HG03064 (cell line): ENCODE measurements at regions not wholly inside any gene's neighbourhood (a gene's known extent, or its start where the extent isn't known, plus 50 kb on each side); places are given as distances from the start of the nearest gene placed in this dataset.

Source experiments
- ATAC-seq: cut with Tn5 transposase; IDR thresholded peaks from one replicate; pipeline ENCODE4 v1.9.1; 2021; ENCODE audit warnings: low read depth; ENCODE audit not compliant: unreplicated experiment

DNA sequence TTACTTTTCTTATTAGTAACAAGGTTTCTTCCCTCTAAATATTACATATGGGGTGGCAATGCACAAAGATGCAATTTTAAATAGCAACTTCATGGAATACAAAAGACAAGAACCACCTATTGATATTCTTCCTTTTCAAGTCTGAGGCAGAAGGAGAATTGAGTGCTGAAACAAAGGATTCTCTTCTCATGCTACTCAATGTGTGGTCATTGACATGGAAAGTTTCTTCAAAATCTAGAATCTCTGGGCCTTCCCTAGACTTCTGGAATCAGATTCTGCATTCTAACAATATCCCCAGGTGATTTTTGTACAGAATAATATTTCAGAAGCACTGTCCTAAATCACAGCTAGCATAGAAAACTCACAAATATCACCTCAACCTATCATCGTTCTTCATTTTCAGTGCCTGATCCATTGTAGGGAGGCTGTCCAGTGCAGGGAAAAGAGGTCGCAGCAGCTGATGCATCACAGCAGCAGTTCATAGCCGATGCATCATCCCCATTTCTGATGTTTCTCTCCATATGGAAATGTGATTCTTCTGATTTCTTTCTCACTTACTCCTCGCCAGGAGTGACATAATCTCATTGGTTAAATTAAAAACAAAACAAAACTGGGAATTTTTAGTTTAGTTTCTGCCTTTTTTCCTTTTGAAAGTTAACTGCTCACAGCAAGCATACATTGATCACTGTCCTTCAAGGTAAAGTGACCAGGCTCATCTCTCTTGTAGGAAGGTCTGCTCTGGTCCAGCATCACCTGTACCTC, 139.5 kb upstream of the FAM83B start:
- ATAC-seq, result no peak

DNA sequence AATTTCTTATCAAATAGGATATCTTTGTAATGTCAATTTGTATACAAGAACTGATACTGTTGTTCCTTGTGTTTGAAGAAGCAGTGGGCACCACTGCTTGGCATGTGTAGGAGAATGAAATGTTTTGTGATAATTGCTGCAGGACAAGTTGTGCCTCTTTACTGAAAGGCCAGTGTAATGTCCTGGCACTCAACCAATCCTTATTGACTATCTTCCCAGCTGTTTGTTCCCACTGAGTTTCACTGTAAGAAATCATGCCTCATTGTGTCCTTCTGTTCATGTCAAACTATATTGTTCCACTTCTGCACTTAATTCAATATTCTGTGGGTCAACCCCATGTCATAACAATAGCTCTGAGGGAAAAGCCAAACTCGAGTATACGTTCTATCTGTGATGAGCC, 136.1 kb upstream of the FAM83B start:
- no peak for ATAC-seq

DNA sequence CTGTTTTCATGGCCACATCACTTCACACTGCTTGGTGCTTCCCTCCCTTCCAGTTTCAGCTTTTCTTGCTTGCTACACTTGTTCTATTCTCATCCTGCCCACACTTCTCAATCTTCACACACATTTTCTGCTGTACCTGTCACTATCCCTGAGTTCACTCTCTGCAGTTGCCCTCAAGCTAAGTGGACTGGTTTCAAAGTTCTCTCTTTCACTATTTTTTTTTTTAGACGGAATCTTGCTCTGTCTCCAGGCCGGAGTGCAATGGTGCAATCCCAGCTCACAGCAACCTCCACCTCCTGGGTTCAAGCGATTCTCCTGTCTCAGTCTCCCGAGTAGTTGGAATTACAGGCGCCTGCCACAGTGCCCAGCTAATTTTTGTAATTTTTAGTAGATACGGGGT, 130.6 kb upstream of the FAM83B start:
- no peak for ATAC-seq

DNA sequence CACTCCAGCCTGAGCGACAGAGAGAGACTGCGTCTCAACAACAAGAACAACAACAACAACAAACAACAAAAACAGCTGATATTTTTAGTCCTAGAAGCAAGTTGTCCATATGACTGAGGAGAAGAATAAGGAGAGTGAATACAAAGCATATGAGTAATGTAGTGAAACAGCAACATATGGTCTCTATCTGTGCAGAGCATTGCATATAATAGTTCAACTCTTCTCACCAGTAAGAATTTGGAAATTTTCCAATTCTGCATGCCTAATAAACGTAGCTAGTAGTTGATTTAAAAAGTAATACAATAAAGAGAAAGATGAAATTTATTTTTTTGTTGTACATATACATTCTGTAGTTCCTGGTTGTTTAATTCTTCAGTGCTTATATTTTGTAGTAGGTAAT, 129.7 kb upstream of the FAM83B start:
- no peak for ATAC-seq

DNA sequence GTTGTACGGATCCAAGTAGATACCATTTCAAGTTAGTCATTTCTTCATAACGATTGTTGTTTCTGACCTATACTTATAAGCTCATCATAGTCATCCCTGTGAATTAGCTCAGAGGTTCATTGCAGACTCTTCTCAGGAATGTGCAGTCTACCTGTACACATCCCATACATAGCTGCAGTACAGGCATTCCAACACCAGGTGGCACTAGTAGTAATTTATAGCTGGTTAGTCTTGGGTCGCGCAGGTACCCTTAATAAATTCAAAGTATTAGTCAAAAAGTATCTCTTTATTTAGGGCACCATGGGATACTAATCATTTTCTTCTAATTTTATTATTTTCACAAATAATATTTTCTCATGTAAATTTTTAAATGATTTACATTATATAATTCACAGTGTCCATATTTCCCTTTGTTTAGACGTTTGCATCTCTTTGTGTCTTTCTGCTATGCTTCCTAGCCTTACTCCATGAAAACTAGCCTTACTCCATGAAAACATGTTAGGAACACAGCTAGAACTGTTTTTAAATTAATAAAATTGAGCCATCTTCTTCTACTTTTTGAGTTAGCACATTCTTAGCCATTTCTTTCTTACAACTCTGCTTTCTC, 128.6 kb upstream of the FAM83B start:
- ATAC-seq, result peak; percentile 81

DNA sequence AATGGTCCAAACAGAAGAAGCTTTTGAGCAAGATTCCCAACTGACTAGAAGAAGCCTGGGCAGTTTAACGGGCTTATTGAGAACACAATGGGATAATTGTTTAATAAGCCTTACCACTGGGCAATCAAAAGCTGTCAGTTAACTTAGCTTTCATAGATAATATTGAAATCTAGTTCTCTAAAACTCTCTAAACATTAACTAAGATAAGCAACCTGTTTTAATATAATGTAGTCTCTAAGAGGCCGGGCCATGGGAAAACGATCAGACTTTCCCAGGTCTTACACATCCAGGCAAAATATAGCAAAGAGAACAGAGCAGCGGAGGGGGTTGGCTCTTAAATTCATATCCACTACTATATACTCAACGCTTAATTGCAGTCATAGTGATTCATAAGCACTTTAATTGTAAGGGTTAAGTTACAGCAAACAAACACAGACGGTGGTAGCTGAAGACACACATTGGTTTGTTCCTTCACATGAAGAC, 128.0 kb upstream of the FAM83B start:
- ATAC-seq, result no peak

DNA sequence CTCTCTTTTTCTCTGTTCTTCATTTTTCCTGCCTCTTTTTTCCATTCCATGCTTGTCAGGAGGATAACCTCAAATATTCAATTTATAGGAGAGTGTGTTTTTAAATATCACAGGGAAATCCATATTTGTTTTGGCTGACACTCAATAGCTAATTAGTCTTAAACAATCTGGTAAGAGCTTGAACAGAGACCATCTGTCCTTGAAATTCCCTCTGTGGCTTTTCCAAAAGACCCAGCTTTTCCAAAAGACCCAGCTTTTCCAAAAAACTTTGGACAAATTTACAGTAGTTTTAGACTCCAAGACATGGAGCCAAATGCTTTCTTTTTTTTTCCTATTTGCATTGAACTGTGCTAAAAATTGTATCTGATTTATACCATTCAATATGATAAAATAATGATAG, 127.4 kb upstream of the FAM83B start:
- no peak for ATAC-seq

DNA sequence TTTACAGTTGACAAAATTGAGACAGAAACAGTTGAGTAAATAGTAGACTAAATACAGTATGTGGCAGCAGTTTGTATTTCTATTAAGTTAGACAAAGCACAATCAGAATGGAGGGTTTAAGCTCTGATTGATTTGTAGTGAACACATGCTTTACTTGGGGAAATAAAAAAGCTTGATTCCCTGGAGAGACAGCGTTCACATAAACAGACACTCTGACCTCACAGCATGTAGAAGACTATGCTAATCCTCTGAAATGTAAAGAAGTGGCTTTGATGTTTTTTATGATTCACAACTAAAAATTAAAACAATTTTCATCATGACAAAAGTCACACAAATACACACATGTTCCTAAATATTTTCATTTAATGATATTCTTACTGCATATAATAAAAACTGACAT, 126.9 kb upstream of the FAM83B start:
- ATAC-seq, result no peak

DNA sequence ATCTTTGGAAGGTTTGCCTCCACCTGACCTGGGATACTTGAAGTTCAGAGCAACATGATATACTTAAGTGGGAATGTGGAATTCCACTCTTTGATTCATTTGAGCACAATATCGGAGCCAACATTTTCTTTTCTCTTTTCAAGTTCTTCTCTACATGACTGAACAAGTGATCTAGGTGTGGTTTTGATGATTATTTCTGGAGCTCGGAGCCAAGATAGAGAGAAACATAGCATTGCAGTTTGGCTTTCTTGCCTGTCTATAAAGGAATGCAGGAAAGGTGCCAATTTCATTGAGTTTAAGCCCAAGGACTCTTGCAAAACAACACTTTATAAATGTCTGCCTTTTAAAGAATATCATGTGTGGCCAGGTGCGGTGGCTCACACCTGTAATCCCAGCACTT, 124.2 kb upstream of the FAM83B start:
- no peak for ATAC-seq

DNA sequence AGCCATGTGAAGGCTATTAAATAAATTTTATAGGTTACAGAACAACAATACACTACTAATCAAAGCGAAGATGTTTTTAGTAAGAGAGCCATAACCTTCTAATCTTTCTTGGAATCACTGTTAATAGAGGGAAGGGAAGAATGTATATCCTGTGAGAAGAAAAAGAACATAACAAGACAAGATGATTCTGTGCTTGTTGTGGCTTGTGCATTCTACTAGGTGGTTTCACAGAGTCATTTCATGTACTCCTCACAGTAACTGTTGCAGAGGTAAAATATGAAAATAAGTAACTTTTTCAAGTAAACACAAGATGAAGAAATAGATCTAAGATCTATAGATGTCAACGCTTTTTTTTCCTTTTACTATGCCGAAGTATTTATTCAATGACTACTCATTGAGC, 116.9 kb upstream of the FAM83B start:
- ATAC-seq, result no peak

DNA sequence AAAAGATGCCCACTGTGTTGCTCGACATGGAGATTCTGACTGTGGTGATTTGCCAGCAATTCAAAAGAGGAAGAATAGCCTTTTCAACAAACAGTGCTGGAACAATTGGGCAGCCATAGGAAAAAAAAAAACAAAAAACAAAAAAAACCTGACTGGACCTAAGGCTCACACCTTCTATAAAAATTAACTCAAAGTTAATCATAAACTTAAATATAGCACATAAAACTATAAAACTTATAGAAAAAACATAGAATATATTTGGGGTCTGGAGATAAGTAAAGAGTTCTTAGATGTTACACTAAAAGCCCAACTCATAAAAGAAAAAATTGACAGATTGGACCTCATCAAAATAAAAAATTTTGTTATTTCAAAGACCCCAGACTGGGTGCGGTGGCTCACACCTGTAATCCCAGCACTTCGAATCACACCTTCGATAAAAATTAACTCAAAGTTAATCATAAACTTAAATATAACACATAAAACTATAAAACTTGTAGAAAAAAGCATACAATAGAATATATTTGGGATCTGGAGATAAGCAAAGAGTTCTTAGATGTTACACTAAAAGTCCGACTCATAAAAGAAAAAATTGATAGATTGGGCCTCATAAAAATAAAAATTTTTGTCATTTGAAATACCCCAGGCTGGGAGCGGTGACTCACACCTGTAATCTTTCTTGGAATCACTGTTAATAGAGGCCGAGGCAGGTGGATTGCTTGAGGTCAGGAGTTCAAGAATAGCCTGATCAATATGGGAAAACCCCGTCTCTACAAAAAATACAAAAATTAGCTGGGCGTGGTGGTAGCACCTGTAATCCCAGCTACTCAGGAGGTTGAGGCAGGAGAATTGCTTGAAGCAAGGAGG, 115.6 kb upstream of the FAM83B start:
- no peak for ATAC-seq

DNA sequence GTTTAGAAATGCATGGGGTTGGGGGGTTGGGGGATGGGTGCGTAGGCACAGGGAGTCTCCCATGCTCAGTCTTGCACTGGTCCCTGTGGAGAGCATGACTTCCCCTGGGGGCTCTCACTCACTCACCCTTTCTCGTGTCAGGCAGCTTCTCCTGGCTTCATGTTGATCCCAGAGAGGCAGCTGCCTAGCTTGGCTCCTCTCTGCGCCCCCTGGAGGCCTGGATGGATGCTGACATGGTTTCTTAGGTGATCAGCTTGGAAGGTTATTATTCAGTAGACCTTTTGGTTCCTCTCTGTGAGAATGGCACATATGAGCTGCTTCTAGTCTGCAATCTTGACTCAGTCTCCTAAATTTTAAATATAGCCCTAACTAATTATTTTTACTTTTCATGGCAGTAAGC, 109.3 kb upstream of the FAM83B start:
- no peak for ATAC-seq

DNA sequence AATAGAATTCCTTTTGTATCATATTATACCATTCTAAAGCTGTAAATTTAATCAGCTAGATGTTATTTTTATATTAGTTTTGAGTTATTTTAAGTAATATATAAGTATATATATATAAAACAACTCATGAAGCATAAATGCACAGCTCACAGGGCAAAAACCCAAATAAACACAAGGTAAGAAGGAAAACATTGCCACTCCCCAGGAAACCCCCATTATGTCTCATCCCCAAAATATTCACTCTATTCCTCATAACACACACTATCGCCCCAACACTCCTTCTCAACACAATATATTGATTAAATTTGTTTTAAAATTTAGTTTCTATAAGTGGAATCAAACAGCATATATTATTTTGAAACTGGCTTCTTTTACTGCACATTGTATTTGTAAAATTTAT, 98.6 kb upstream of the FAM83B start:
- ATAC-seq, result no peak

DNA sequence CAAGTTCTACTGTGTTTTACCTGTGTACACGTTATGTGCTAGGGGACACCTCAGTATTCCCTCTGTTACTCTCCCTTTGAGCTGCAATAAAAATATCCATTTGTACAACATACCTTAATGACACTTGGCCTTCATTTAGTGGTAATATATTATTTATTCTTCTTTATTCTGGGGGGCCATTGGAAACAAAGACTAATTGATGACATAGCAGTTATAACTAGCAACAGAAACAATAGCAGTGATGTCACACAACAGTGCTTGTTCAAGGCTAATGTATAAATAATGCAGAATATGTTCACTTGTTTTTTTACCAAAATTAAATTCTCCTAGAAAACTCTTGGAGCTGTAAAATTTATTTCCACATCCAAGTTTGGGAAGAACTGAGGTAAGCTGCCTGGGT, 92.2 kb upstream of the FAM83B start:
- ATAC-seq, result no peak

DNA sequence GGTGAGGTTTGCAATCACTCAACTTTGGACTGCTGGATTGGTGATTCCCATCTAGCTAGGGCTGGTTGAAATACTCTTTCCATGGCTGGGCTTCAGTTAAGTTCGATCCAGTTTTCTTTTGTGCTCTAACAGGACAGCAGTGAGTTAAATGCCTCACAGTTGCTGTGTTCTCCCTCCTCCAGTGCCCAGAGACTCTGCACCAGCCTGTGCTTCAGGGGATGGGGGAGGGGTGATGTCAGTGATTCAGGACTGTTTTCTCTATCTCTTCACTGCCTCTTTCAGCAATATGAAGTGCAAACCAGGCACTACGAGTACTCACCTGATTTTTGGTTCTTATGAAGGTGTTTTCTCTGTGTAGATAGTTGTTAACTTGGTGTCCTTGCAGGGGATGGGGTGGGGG, 88.2 kb upstream of the FAM83B start:
- no peak for ATAC-seq

DNA sequence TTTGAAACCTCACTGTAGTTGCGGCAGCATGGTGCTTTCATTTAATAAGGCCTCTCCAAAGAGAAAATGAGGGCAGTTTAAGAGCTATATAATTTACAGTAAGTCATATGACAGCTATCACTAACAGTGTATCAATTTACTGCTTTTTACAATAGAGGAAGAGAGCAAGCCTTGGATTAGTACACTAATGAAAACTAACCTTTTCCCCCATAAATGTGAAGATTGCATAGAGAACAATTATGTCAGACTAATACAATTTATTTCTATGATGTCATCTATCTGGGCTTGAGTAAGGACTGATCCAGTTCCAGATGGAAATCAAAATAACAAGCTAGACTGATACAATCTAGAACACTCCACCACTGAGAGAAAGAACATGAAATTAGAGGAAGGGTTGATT, 78.1 kb upstream of the FAM83B start:
- ATAC-seq, result no peak

DNA sequence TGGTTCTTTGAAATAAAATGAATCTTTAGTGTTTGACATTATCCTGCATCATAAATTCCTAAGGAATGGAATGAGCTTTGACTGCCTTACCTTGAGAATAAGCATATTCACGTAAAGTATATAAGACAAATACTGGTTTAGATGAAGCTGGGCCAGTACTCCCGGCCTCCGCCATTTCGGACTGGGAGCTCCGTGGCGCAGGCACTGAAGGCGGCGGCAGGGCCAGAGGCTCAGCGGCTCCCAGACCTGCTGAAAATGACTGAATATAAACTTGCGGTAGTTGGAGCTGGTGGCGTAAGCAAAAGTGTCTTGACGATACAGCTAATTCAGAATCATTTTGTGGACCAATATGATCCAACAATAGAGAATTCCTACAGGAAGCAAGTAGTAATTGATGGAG, 76.2 kb upstream of the FAM83B start:
- ATAC-seq, result no peak

DNA sequence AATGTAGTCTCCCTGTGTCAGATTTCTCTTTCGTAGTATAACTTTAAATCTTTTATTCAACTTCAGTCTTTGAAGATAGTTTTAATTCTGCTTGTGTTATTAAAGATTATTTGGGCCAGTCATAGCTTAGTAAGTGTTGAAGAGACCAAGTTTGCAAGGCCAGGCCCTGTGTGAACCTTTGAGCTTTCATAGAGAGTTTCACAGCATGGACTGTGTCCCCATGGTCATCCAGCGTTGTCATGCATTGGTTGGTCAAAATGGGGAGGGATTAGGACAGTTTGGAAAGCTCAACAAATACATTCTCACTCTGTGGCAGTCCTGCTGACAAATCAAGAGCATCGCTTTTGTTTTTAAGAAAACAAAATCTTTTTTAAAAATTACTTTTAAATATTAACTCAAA, 74.6 kb upstream of the FAM83B start:
- ATAC-seq, result no peak

DNA sequence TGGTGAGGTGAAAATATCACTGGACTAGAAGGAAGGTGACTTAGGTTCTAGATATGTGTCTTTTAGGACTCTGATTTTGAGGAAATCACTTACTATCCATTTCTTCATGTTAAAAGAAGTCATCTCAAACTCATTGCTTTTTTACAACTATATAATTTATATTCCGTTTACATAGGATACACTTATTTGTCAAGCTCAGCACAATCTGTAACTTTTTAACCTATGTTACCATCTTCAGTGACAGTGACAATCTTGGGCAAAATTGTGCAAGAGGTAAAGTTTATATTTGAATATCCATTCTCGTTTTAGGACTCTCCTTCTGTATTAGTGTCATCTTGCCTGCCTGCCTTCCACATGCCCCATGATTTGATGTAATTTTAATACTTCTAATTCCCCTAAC, 74.0 kb upstream of the FAM83B start:
- no peak for ATAC-seq

DNA sequence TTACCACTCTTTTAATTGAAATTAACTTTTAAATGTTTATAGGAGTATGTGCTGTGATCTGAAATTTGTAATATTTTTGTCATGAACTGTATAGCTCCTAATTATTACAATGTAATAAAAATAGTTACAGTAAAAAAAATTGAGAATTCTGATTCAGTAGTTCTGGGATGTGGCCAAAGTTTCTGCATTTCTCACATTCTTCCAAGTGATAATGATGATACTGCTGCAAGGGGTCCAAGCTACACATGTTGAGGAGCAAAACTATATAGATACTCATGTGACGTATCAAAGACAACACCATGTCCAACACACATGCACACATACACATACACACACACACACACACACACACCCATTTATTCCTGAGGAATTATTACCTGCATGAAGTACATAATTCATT, 71.0 kb upstream of the FAM83B start:
- no peak for ATAC-seq

DNA sequence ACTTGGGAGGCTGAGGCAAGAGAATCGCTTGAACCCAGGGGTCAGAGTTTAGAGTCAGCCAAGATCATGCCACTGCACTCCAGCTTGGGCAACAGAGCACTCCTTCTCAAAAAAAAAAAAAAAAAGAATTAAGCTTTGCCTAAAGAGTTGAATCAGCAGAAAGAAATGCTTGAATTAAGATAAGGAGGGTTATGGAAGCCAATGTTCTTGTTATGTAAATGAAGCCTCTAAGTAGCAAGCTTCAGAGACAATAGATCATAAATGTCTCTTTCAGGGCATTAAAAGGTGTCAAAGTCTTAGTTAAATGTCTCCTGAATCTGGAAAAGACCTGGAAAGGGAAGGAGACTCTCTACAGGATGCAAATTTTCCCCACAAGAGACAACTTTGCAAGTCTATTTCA, 69.7 kb upstream of the FAM83B start:
- no peak for ATAC-seq

DNA sequence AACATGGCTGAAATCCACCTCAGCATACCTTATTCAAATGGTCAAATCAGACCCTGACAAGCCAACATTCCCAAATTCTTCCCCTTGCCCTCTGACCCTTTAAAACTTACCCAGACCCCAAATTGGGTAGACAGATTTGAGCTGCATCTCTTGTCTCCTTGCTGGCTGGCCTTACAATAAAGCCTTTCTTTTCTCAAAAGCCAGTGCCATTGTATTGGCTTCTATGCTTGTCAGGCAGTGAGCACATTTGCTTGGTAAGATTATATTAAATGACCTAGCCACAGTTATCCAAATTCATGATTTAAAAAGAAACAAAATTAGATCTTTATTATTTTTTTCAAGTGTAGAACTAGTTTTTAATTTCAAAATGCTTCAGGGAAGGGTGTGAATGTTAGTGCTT, 67.8 kb upstream of the FAM83B start:
- ATAC-seq, result no peak
